GM19035 (cell line): ENCODE measurements at regions not wholly inside any gene's neighbourhood (a gene's known extent, or its start where the extent isn't known, plus 50 kb on each side); places are given as distances from the start of the nearest gene placed in this dataset.
"Not testable (repeated sequence)": the region's sequence is repeated elsewhere in the genome, so short reads cannot be mapped to it uniquely, and the experiment has no call there.

Experiments
- ATAC-seq: cut with Tn5 transposase; IDR thresholded peaks from one replicate; pipeline ENCODE4 v1.9.1; 2021; ENCODE audit not compliant: unreplicated experiment

GRCh38 chr12:125549171-125549570 lies 483.9 kb downstream of the AACS start:
- no peak for ATAC-seq

- no peak for ATAC-seq
Observed at GRCh38 chr12:125549836-125550235, 484.6 kb downstream of the AACS start.

GRCh38 chr12:125552295-125552694 lies 487.1 kb downstream of the AACS start:
- no peak for ATAC-seq

GRCh38 chr12:125561008-125561407 lies 495.8 kb downstream of the AACS start:
- not testable (repeated sequence) for ATAC-seq

- ATAC-seq, result no peak
Observed at GRCh38 chr12:125564753-125565152, 499.5 kb downstream of the AACS start.

- ATAC-seq, result no peak
Observed at GRCh38 chr12:125567581-125567980, 502.3 kb downstream of the AACS start.

GRCh38 chr12:125568306-125568705 lies 503.1 kb downstream of the AACS start:
- no peak for ATAC-seq

GRCh38 chr12:125573271-125573670 lies 508.0 kb downstream of the AACS start:
- ATAC-seq, result no peak

GRCh38 chr12:125577334-125577733 lies 512.1 kb downstream of the AACS start:
- ATAC-seq, result no peak

- ATAC-seq, result no peak
Observed at GRCh38 chr12:125579916-125580315, 514.7 kb downstream of the AACS start.

GRCh38 chr12:125583071-125583470 lies 517.8 kb downstream of the AACS start:
- ATAC-seq, result no peak

- ATAC-seq, result no peak
Observed at GRCh38 chr12:125586441-125586840, 521.2 kb downstream of the AACS start.

- ATAC-seq, result no peak
Observed at GRCh38 chr12:125593269-125593668, 528.0 kb downstream of the AACS start.

- ATAC-seq, result no peak
Observed at GRCh38 chr12:125604976-125605375, 539.7 kb downstream of the AACS start.

GRCh38 chr12:125606312-125606711 lies 541.1 kb downstream of the AACS start:
- no peak for ATAC-seq

GRCh38 chr12:125610292-125610691 lies 545.1 kb downstream of the AACS start:
- no peak for ATAC-seq

- ATAC-seq, result no peak
Observed at GRCh38 chr12:125610971-125611370, 545.7 kb downstream of the AACS start.

- ATAC-seq, result no peak
Observed at GRCh38 chr12:125614058-125614457, 548.8 kb downstream of the AACS start.

- ATAC-seq, result no peak
Observed at GRCh38 chr12:125619723-125620122, 554.5 kb downstream of the AACS start.

- ATAC-seq, result no peak
Observed at GRCh38 chr12:125633686-125634085, 568.5 kb downstream of the AACS start.

- ATAC-seq, result no peak
Observed at GRCh38 chr12:125634813-125635212, 569.6 kb downstream of the AACS start.

GRCh38 chr12:125639826-125640225 lies 574.6 kb downstream of the AACS start:
- ATAC-seq, result no peak

- no peak for ATAC-seq
Observed at GRCh38 chr12:125643055-125643454, 577.8 kb downstream of the AACS start.

- no peak for ATAC-seq
Observed at GRCh38 chr12:125645724-125646123, 580.5 kb downstream of the AACS start.
